ENCODE measurements at regions not wholly inside any gene's neighbourhood (a gene's known extent, or its start where the extent isn't known, plus 50 kb on each side); places are given as distances from the start of the nearest gene placed in this dataset.

- H3K36me3 ChIP-seq, result no peaks in the 10 kb centered on the region
- no peak for DNase-seq
- H3K4me1 ChIP-seq, result no peaks in the 10 kb centered on the region
- no peak overlapping the region for H3K4me3 ChIP-seq
- intact Hi-C loops (cut with DNase I), result no loop called here
- H3K9me3 ChIP-seq, result no peaks in the 10 kb centered on the region
- ATAC-seq, result no peak
- no peak for TF ChIP-seq CTCF (IDR thresholded peaks at IDR 0.05)
- H3K27me3 ChIP-seq, result no peaks in the 10 kb centered on the region
- H3K27ac ChIP-seq, result no peak overlapping the region
These were observed 570.7 kb downstream of the PLCL1 start for GRCh38 chr2:198375083-198375410.

- intact Hi-C loops (cut with DNase I), result no loop called here
- no peak for DNase-seq
These were observed 570.1 kb downstream of the PLCL1 start for GRCh38 chr2:198374375-198375082.

GRCh38 chr2:198371921-198372543 lies 567.6 kb downstream of the PLCL1 start:
- no peak for ATAC-seq
- Histone ChIP-seq H3K27me3 (no peaks in the 10 kb centered on the region), H3K36me3 (no peaks in the 10 kb centered on the region), H3K4me1 (no peaks in the 10 kb centered on the region), H3K4me3 (no peak overlapping the region), H3K27ac (no peak overlapping the region), H3K9me3 (no peaks in the 10 kb centered on the region)
- intact Hi-C loops (cut with DNase I), result no loop called here
- no peak for DNase-seq
- TF ChIP-seq CTCF (IDR thresholded peaks at IDR 0.05), result no peak

More at GRCh38 chr2:198374375-198375082, 570.1 kb downstream of the PLCL1 start:
- peak; percentile 65 for TF ChIP-seq CTCF (IDR thresholded peaks at IDR 0.05)
- Histone ChIP-seq H3K36me3 (no peaks in the 10 kb centered on the region), H3K27me3 (no peaks in the 10 kb centered on the region), H3K9me3 (no peaks in the 10 kb centered on the region), H3K4me1 (no peaks in the 10 kb centered on the region), H3K27ac (no peak overlapping the region), H3K4me3 (no peak overlapping the region)
- peak; percentile 60 for ATAC-seq

GRCh38 chr2:198371329-198371728 lies 566.9 kb downstream of the PLCL1 start:
- no peak overlapping the region for H3K27ac ChIP-seq
- ATAC-seq (no peak), DNase-seq (no peak)
- no peaks in the 10 kb centered on the region for H3K36me3 ChIP-seq
- intact Hi-C loops (cut with DNase I), result no loop called here
- no peak for TF ChIP-seq CTCF (IDR thresholded peaks at IDR 0.05)
- no peaks in the 10 kb centered on the region for H3K27me3 ChIP-seq
- no peak overlapping the region for H3K4me3 ChIP-seq
- no peaks in the 10 kb centered on the region for H3K4me1 ChIP-seq
- H3K9me3 ChIP-seq, result no peaks in the 10 kb centered on the region

GRCh38 chr2:198368089-198368488 lies 563.7 kb downstream of the PLCL1 start:
- intact Hi-C loops (cut with DNase I), result no loop called here
- no peaks in the 10 kb centered on the region for H3K36me3 ChIP-seq
- DNase-seq (no peak), ATAC-seq (no peak)
- no peaks in the 10 kb centered on the region for H3K27me3 ChIP-seq
- H3K4me1 ChIP-seq, result no peaks in the 10 kb centered on the region
- no peak overlapping the region for H3K27ac ChIP-seq
- H3K9me3 ChIP-seq, result no peaks in the 10 kb centered on the region
- TF ChIP-seq CTCF (IDR thresholded peaks at IDR 0.05), result no peak
- H3K4me3 ChIP-seq, result no peak overlapping the region
